ENCODE measurements at regions not wholly inside any gene's neighbourhood (a gene's known extent, or its start where the extent isn't known, plus 50 kb on each side); places are given as distances from the start of the nearest gene placed in this dataset.

GRCh38 chr18:60003610-60004185, 103.9 kb downstream of the PMAIP1 start:
- intact Hi-C loops (cut with DNase I) = no loop called here
- DNase-seq (ENCODE audit: extremely low spot score in 2 of 2) = no peak
- Histone ChIP-seq H3K27ac (no peak overlapping the region), H3K4me3 (no peak overlapping the region), H3K4me1 (no peaks in the 10 kb centered on the region), H3K36me3 (no peaks in the 10 kb centered on the region), H3K27me3 (no peaks in the 10 kb centered on the region), H3K9me3 (no peaks in the 10 kb centered on the region)
- TF ChIP-seq CTCF (IDR thresholded peaks at IDR 0.05) (no peak), POLR2A (IDR thresholded peaks at IDR 0.05) (no peak), POLR2AphosphoS5 (IDR thresholded peaks at IDR 0.05; ENCODE audit: insufficient read depth in 1 of 2, low read depth in 1 of 2) (no peak)

GRCh38 chr18:59996370-59996966, 96.7 kb downstream of the PMAIP1 start:
- Histone ChIP-seq H3K27me3 (no peaks in the 10 kb centered on the region), H3K4me3 (no peak overlapping the region), H3K4me1 (no peaks in the 10 kb centered on the region), H3K9me3 (no peaks in the 10 kb centered on the region), H3K27ac (no peak overlapping the region), H3K36me3 (no peaks in the 10 kb centered on the region)
- DNase-seq (ENCODE audit: extremely low spot score in 2 of 2) = no peak
- intact Hi-C loops (cut with DNase I) = loop anchor here (10.0 kb wide), 1 partner anchor 548 kb away; no protein-coding TSS in a partner anchor
- TF ChIP-seq POLR2A (IDR thresholded peaks at IDR 0.05) (no peak), CTCF (IDR thresholded peaks at IDR 0.05) (peak in 1 of 3 experiments; percentile 18), POLR2AphosphoS5 (IDR thresholded peaks at IDR 0.05; ENCODE audit: insufficient read depth in 1 of 2, low read depth in 1 of 2) (no peak)

- TF ChIP-seq CTCF (IDR thresholded peaks at IDR 0.05) (no peak), POLR2A (IDR thresholded peaks at IDR 0.05) (no peak), POLR2AphosphoS5 (IDR thresholded peaks at IDR 0.05; ENCODE audit: insufficient read depth in 1 of 2, low read depth in 1 of 2) (no peak)
- H3K27ac ChIP-seq = no peak overlapping the region
- no peak for DNase-seq (ENCODE audit: extremely low spot score in 2 of 2)
- H3K36me3 ChIP-seq = no peaks in the 10 kb centered on the region
- intact Hi-C loops (cut with DNase I) = loop anchor here (10.0 kb wide), 1 partner anchor 550 kb away; no protein-coding TSS in a partner anchor
- H3K4me1 ChIP-seq = no peaks in the 10 kb centered on the region
- no peaks in the 10 kb centered on the region for H3K9me3 ChIP-seq
- H3K4me3 ChIP-seq = no peak overlapping the region
- no peaks in the 10 kb centered on the region for H3K27me3 ChIP-seq
These were observed 94.6 kb downstream of the PMAIP1 start for GRCh38 chr18:59994357-59994756.

- TF ChIP-seq CTCF (IDR thresholded peaks at IDR 0.05) = no peak
- no peak for DNase-seq (ENCODE audit: extremely low spot score in 2 of 2)
- intact Hi-C loops (cut with DNase I) = loop anchor here (10.0 kb wide), 1 partner anchor 551 kb away; no protein-coding TSS in a partner anchor
These were observed 93.8 kb downstream of the PMAIP1 start for GRCh38 chr18:59993560-59993959.

GRCh38 chr18:59990121-59990823, 90.5 kb downstream of the PMAIP1 start:
- H3K36me3 ChIP-seq = no peaks in the 10 kb centered on the region
- H3K27me3 ChIP-seq = no peaks in the 10 kb centered on the region
- intact Hi-C loops (cut with DNase I) = loop anchor here (10.0 kb wide), 1 partner anchor 555 kb away; no protein-coding TSS in a partner anchor
- H3K4me3 ChIP-seq = no peak overlapping the region
- no peaks in the 10 kb centered on the region for H3K9me3 ChIP-seq
- no peaks in the 10 kb centered on the region for H3K4me1 ChIP-seq
- TF ChIP-seq POLR2AphosphoS5 (IDR thresholded peaks at IDR 0.05; ENCODE audit: insufficient read depth in 1 of 2, low read depth in 1 of 2) = no peak
- TF ChIP-seq POLR2A (IDR thresholded peaks at IDR 0.05) = no peak
- no peak for TF ChIP-seq CTCF (IDR thresholded peaks at IDR 0.05)
- no peak for DNase-seq (ENCODE audit: extremely low spot score in 2 of 2)
- H3K27ac ChIP-seq = no peak overlapping the region

More at GRCh38 chr18:59993560-59993959, 93.8 kb downstream of the PMAIP1 start:
- no peaks in the 10 kb centered on the region for H3K9me3 ChIP-seq
- no peak overlapping the region for H3K4me3 ChIP-seq
- H3K27ac ChIP-seq = no peak overlapping the region
- H3K27me3 ChIP-seq = no peaks in the 10 kb centered on the region
- no peaks in the 10 kb centered on the region for H3K36me3 ChIP-seq
- H3K4me1 ChIP-seq = no peaks in the 10 kb centered on the region

All from vagina (tissue), 2 donors.